AG09309 (cell line): ENCODE measurements at regions not wholly inside any gene's neighbourhood (a gene's known extent, or its start where the extent isn't known, plus 50 kb on each side); places are given as distances from the start of the nearest gene placed in this dataset.

Source experiments
- DNase-seq: peaks from one replicate; pipeline ENCODE4 v3.0.0-alpha.2; 2010; ENCODE audit warnings: low read depth
- H3K4me3 ChIP-seq: 2 replicates; pipeline ENCODE4 v1.5.1; 2011; ENCODE audit warnings: mild to moderate bottlenecking, low read depth, low read length, moderate library complexity; ENCODE audit not compliant: control insufficient read depth
- CTCF ChIP-seq: IDR thresholded peaks from 2 replicates; pipeline ENCODE4 v1.5.1; 2011; ENCODE audit warnings: mild to moderate bottlenecking, low read depth, low read length, inconsistent platforms; ENCODE audit not compliant: insufficient read depth, control insufficient read depth; ENCODE audit errors: missing control alignments

- no peak for TF ChIP-seq CTCF
- no peak for DNase-seq
These were observed 752.4 kb upstream of the COX7C start for GRCh38 chr5:85865296-85865695.

GRCh38 chr5:85868070-85868469 lies 749.7 kb upstream of the COX7C start:
- no peak for TF ChIP-seq CTCF
- no peak for DNase-seq

More at GRCh38 chr5:85865296-85865695, 752.4 kb upstream of the COX7C start:
- H3K4me3 ChIP-seq = no peak overlapping the region

GRCh38 chr5:85893996-85894395 lies 723.7 kb upstream of the COX7C start:
- H3K4me3 ChIP-seq = no peak overlapping the region
- TF ChIP-seq CTCF = no peak
- no peak for DNase-seq

More at GRCh38 chr5:85868070-85868469, 749.7 kb upstream of the COX7C start:
- no peak overlapping the region for H3K4me3 ChIP-seq

- no peak for TF ChIP-seq CTCF
- H3K4me3 ChIP-seq = no peak overlapping the region
- no peak for DNase-seq
These were observed 721.2 kb upstream of the COX7C start for GRCh38 chr5:85896514-85896913.

- no peak overlapping the region for H3K4me3 ChIP-seq
- TF ChIP-seq CTCF = no peak
- DNase-seq = no peak
These were observed 711.3 kb upstream of the COX7C start for GRCh38 chr5:85906460-85906859.

- no peak for TF ChIP-seq CTCF
- no peak overlapping the region for H3K4me3 ChIP-seq
- no peak for DNase-seq
These were observed 707.4 kb upstream of the COX7C start for GRCh38 chr5:85910335-85910734.

- no peak for TF ChIP-seq CTCF
- no peak for DNase-seq
- no peak overlapping the region for H3K4me3 ChIP-seq
These were observed 696.8 kb upstream of the COX7C start for GRCh38 chr5:85920984-85921383.
